H1 (cell line): ENCODE measurements at regions not wholly inside any gene's neighbourhood (a gene's known extent, or its start where the extent isn't known, plus 50 kb on each side); places are given as distances from the start of the nearest gene placed in this dataset.

ENCODE experiments used
- CTCF ChIA-PET: fragments of 300-600 bp; sonication (Branson Sonifier 250); formaldehyde crosslinking; loops from one replicate; lab custom pipeline; 2021; ENCODE audit not compliant: partially characterized antibody; lab: Charles Lee
- POLR2A ChIA-PET: fragments of 300-600 bp; sonication (Branson Sonifier 250); formaldehyde crosslinking; loops from one replicate; lab custom pipeline; 2021; ENCODE audit warnings: inconsistent platforms; ENCODE audit not compliant: partially characterized antibody; lab: Charles Lee
- DNase-seq, 2 experiments: peaks; one replicate each; pipeline versions ENCODE4 v3.0.0 to v3.0.0-alpha.2; 2010 to 2022; ENCODE audit warnings: low spot score in 2 of 2, low read depth in 1 of 2, mixed read lengths in 1 of 2
- FAIRE-seq: peaks from 2 replicates; lab custom pipeline; 2011; peaks lifted over from hg19 to GRCh38; lab: Jason Lieb, UNC
- H2AFZ ChIP-seq: 2 replicates; pipeline ENCODE4 v1.8.1; 2012; ENCODE audit warnings: low read length, inconsistent platforms
- H2AK5ac ChIP-seq: 2 replicates; pipeline ENCODE4 v1.6.1; 2013; ENCODE audit warnings: low read depth, low read length
- H2BK120ac ChIP-seq: replicated peaks from 2 replicates; pipeline ENCODE3; 2013; ENCODE audit warnings: low read depth, low read length, inconsistent platforms
- H2BK12ac ChIP-seq: 2 replicates; pipeline ENCODE4 v1.6.1; 2013; ENCODE audit warnings: low read depth, low read length
- H2BK15ac ChIP-seq: 2 replicates; pipeline ENCODE4 v1.6.1; 2013; ENCODE audit warnings: low read length
- H2BK20ac ChIP-seq: 2 replicates; pipeline ENCODE4 v1.6.1; 2013; ENCODE audit warnings: low read length
- H2BK5ac ChIP-seq: 2 replicates; pipeline ENCODE4 v1.6.1; 2013; ENCODE audit warnings: low read depth, low read length
- H3K14ac ChIP-seq: 2 replicates; pipeline ENCODE4 v1.6.1; 2013; ENCODE audit warnings: inconsistent platforms; ENCODE audit not compliant: insufficient read length
- H3K18ac ChIP-seq: 2 replicates; pipeline ENCODE4 v1.6.1; 2013; ENCODE audit warnings: low read length; ENCODE audit errors: extremely low read depth
- H3K23ac ChIP-seq: 2 replicates; pipeline ENCODE4 v1.6.1; 2013; ENCODE audit warnings: inconsistent platforms; ENCODE audit not compliant: insufficient read length
- H3K23me2 ChIP-seq: 2 replicates; pipeline ENCODE4 v1.6.1; 2013; ENCODE audit warnings: low read depth, low read length
- H3K27ac ChIP-seq: 2 replicates; pipeline ENCODE4 v1.6.1; 2011; ENCODE audit warnings: low read depth, low read length, inconsistent platforms
- H3K27me3 ChIP-seq, 4 experiments: replicated peaks in 1 of 4; 1 replicate in 1 of 4; 2 replicates in 3 of 4; pipeline versions ENCODE4 v1.6.1 to v1.8.1; 2011 to 2013; ENCODE audit warnings: low read length in 3 of 4, mild to moderate bottlenecking in 3 of 4, inconsistent platforms in 2 of 4, mixed read lengths in 2 of 4, moderate library complexity in 1 of 4; ENCODE audit not compliant: control insufficient read depth in 3 of 4, insufficient read depth in 3 of 4; ENCODE audit errors: extremely low read depth in 1 of 4
- H3K36me3 ChIP-seq, 4 experiments: 2 replicates each; pipeline versions ENCODE4 v1.6.1 to v1.8.1; 2011 to 2013; ENCODE audit warnings: mild to moderate bottlenecking in 4 of 4, low read length in 3 of 4, moderate library complexity in 2 of 4, control low read depth in 1 of 4, inconsistent platforms in 1 of 4; ENCODE audit not compliant: insufficient read depth in 4 of 4, control insufficient read depth in 2 of 4
- H3K4ac ChIP-seq: replicated peaks from 2 replicates; pipeline ENCODE3; 2013; ENCODE audit warnings: low read length, low read depth, mixed read lengths, inconsistent platforms; ENCODE audit not compliant: insufficient read length
- H3K4me1 ChIP-seq, 4 experiments: replicated peaks in 1 of 4; 1 replicate in 1 of 4; 2 replicates in 3 of 4; pipeline versions ENCODE4 v1.6.1 to v1.8.1; 2011 to 2013; ENCODE audit warnings: low read length in 3 of 4, inconsistent platforms in 2 of 4, mixed read lengths in 1 of 4; ENCODE audit not compliant: insufficient read depth in 4 of 4, control insufficient read depth in 3 of 4
- H3K4me2 ChIP-seq, 2 experiments: 2 replicates each; pipeline versions ENCODE4 v1.6.1 to v1.8.1; 2011 to 2013; ENCODE audit warnings: low read depth in 2 of 2, low read length in 2 of 2, control low read depth in 1 of 2, inconsistent platforms in 1 of 2, mild to moderate bottlenecking in 1 of 2; ENCODE audit not compliant: insufficient read depth in 1 of 2
- H3K4me3 ChIP-seq, 4 experiments: fragments of 200-600, 300-600 bp in 1 of 4; sonication (generic), shearing (Covaris generic), sonication (Bioruptor Twin) in 1 of 4; 2 replicates each; pipeline versions ENCODE4 v1.5.1 to v1.8.1; 2011 to 2016; ENCODE audit warnings: low read length in 4 of 4, low read depth in 3 of 4, control low read depth in 2 of 4, inconsistent platforms in 2 of 4, mild to moderate bottlenecking in 2 of 4, mixed read lengths in 1 of 4, moderate library complexity in 1 of 4; ENCODE audit not compliant: insufficient read depth in 2 of 4; ENCODE audit errors: extremely low read depth in 1 of 4
- H3K56ac ChIP-seq: replicated peaks from 2 replicates; pipeline ENCODE3; 2013; ENCODE audit warnings: low read depth, mild to moderate bottlenecking, mixed read lengths, low read length, inconsistent platforms; ENCODE audit not compliant: insufficient read length
- H3K79me1 ChIP-seq: 2 replicates; pipeline ENCODE4 v1.6.1; 2013; ENCODE audit warnings: low read depth, low read length, control low read depth
- H3K79me2 ChIP-seq, 2 experiments: 2 replicates each; pipeline versions ENCODE4 v1.6.1 to v1.8.1; 2012 to 2013; ENCODE audit warnings: low read length in 2 of 2, mild to moderate bottlenecking in 2 of 2, inconsistent platforms in 1 of 2; ENCODE audit not compliant: insufficient read depth in 2 of 2, control insufficient read depth in 1 of 2
- H3K9ac ChIP-seq, 4 experiments: replicated peaks in 1 of 4; 1 replicate in 1 of 4; 2 replicates in 3 of 4; pipeline versions ENCODE4 v1.6.1 to v1.8.1; 2011 to 2013; ENCODE audit warnings: low read depth in 3 of 4, low read length in 3 of 4, control low read depth in 2 of 4, mild to moderate bottlenecking in 2 of 4, moderate library complexity in 2 of 4, inconsistent platforms in 1 of 4; ENCODE audit errors: extremely low read depth in 1 of 4
- H3K9me3 ChIP-seq, 2 experiments: 2 replicates each; pipeline versions ENCODE4 v1.6.1 to v1.8.1; 2012 to 2013; ENCODE audit warnings: mild to moderate bottlenecking in 2 of 2, moderate library complexity in 2 of 2, control low read depth in 1 of 2, inconsistent platforms in 1 of 2, low read depth in 1 of 2, low read length in 1 of 2, mixed read lengths in 1 of 2; ENCODE audit not compliant: insufficient read depth in 2 of 2
- H4K20me1 ChIP-seq, 2 experiments: replicated peaks in 1 of 2; 2 replicates each; pipeline versions ENCODE3 to v1.8.1; 2011 to 2013; ENCODE audit warnings: inconsistent platforms in 2 of 2, low read length in 2 of 2, mild to moderate bottlenecking in 1 of 2; ENCODE audit not compliant: insufficient read depth in 2 of 2, control insufficient read depth in 1 of 2
- H4K5ac ChIP-seq: 2 replicates; pipeline ENCODE4 v1.6.1; 2013; ENCODE audit warnings: low read length, low read depth, mixed read lengths, inconsistent platforms; ENCODE audit not compliant: insufficient read length
- H4K8ac ChIP-seq: 2 replicates; pipeline ENCODE4 v1.8.0; 2013; ENCODE audit warnings: mild to moderate bottlenecking, moderate library complexity, low read length, inconsistent platforms; ENCODE audit not compliant: insufficient read depth; ENCODE audit errors: extremely low read depth
- H4K91ac ChIP-seq: replicated peaks from 2 replicates; pipeline ENCODE3; 2013; ENCODE audit warnings: low read length, mixed read lengths, inconsistent platforms; ENCODE audit not compliant: insufficient read length
- BCL11A ChIP-seq, 2 experiments: IDR thresholded peaks; one replicate each; pipeline ENCODE4 v1.6.1; 2011; ENCODE audit warnings: low read depth in 2 of 2, low read length in 2 of 2, mild to moderate bottlenecking in 2 of 2
- CHD1 ChIP-seq: IDR thresholded peaks from 2 replicates; pipeline ENCODE4 v1.6.1; 2012; ENCODE audit warnings: low read depth, low read length, improper control_type of control experiment
- E2F6 ChIP-seq: IDR thresholded peaks from 2 replicates; pipeline ENCODE4 v1.6.1; 2012; ENCODE audit warnings: inconsistent platforms
- EP300 ChIP-seq, 2 experiments: IDR thresholded peaks; 1 replicate in 1 of 2; 2 replicates in 1 of 2; pipeline ENCODE4 v1.6.1; 2011 to 2012; ENCODE audit warnings: low read depth in 2 of 2, low read length in 2 of 2, mild to moderate bottlenecking in 2 of 2, borderline replicate concordance in 1 of 2, inconsistent platforms in 1 of 2, moderate library complexity in 1 of 2
- GTF2F1 ChIP-seq: IDR thresholded peaks from 2 replicates; pipeline ENCODE4 v1.6.1; 2012; ENCODE audit warnings: low read depth, low read length, improper control_type of control experiment, borderline replicate concordance
- JUN ChIP-seq: IDR thresholded peaks from 2 replicates; pipeline ENCODE4 v1.6.1; 2011; ENCODE audit warnings: low read depth, mild to moderate bottlenecking, improper control_type of control experiment, low read length
- KDM4A ChIP-seq: IDR thresholded peaks from one replicate; pipeline ENCODE4 v1.7.1; 2012; ENCODE audit warnings: low read depth, mild to moderate bottlenecking, moderate library complexity, low read length, inconsistent platforms; ENCODE audit not compliant: severe bottlenecking
- POU5F1 ChIP-seq: IDR thresholded peaks from 2 replicates; pipeline ENCODE4 v1.6.1; 2011; ENCODE audit warnings: low read depth, mild to moderate bottlenecking, low read length, moderate library complexity
- SUZ12 ChIP-seq: fragments of 200-600 bp; sonication (generic); IDR thresholded peaks from 2 replicates; pipeline ENCODE4 v1.6.1; 2012; ENCODE audit warnings: mild to moderate bottlenecking, inconsistent platforms, low read length, moderate library complexity, mixed read lengths
- TCF12 ChIP-seq: IDR thresholded peaks from 2 replicates; pipeline ENCODE4 v1.6.1; 2011; ENCODE audit warnings: low read depth, mild to moderate bottlenecking, low read length
- TEAD4 ChIP-seq: IDR thresholded peaks from 2 replicates; pipeline ENCODE4 v1.6.1; 2012; ENCODE audit warnings: low read depth, low read length, inconsistent platforms, mixed read lengths
- WGBS, 2 experiments: shearing (Covaris generic) in 1 of 2; methylation state at CpG; one replicate each; pipeline versions ENCODE4 v1.1.6 to v1.1.7; 2013 to 2015; ENCODE audit warnings: low lambda C conversion rate in 2 of 2, mixed read lengths in 2 of 2, inconsistent platforms in 1 of 2, low coverage in 1 of 2, missing lambda C conversion rate in 1 of 2; ENCODE audit not compliant: insufficient replicate concordance in 2 of 2, insufficient coverage in 1 of 2, insufficient read length in 1 of 2; ENCODE audit errors: extremely low coverage in 1 of 2, missing lambda C conversion rate in 1 of 2; 5-methylcytosine and 5-hydroxymethylcytosine counted together

GRCh38 chr5:165627548-165628170 is 2122.2 kb downstream of the MAT2B start:
- Histone ChIP-seq H4K5ac (no peak overlapping the region), H3K79me1 (no peaks in the 10 kb centered on the region), H3K9me3 (no peaks in the 10 kb centered on the region), H2BK12ac (no peak overlapping the region), H3K27ac (no peak overlapping the region), H4K20me1 (no peaks in the 10 kb centered on the region), H3K23me2 (peaks cover 2% of the 10 kb centered on the region; the same call in 1 of the 2 replicates), H2AK5ac (no peak overlapping the region), H4K91ac (no peak overlapping the region), H2BK5ac (no peak overlapping the region), H3K4ac (no peak overlapping the region), H2BK15ac (no peak overlapping the region), H3K4me2 (no peak overlapping the region), H3K79me2 (no peaks in the 10 kb centered on the region), H3K23ac (no peak overlapping the region), H2BK120ac (no peak overlapping the region), H3K9ac (no peak overlapping the region), H3K36me3 (no peaks in the 10 kb centered on the region), H3K27me3 (peaks cover 0 to 1% (median 0%) of the 10 kb centered on the region in 4 experiments; a peak in 1 of 7 replicates), H2AFZ (no peak overlapping the region), H2BK20ac (no peak overlapping the region), H3K56ac (no peak overlapping the region), H3K14ac (no peak overlapping the region), H3K4me1 (peaks cover 0 to 4% (median 4%) of the 10 kb centered on the region in 4 experiments; a peak in 5 of 7 replicates), H3K18ac (no peak overlapping the region), H4K8ac (no peak overlapping the region), H3K4me3 (no peak overlapping the region)
- DNase-seq (no peak), FAIRE-seq (no peak)
- CTCF ChIA-PET = no interaction called here
- 92% methylated on average over 8 of the region's 8 CpGs; no CpG with 5 or more reads in 1 of the 2 experiments for WGBS, 2 experiments
- POLR2A ChIA-PET = no interaction called here
- TF ChIP-seq TEAD4 (no peak), E2F6 (no peak), TCF12 (no peak), KDM4A (no peak), JUN (no peak), GTF2F1 (no peak), BCL11A (IDR thresholded peaks at IDR 0.05; ENCODE audit: low read depth in 2 of 2, low read length in 2 of 2) (no peak), CHD1 (no peak), EP300 (IDR thresholded peaks at IDR 0.05; ENCODE audit: borderline replicate concordance in 1 of 2, low read depth in 2 of 2, low read length in 2 of 2) (no peak), POU5F1 (no peak), SUZ12 (no peak)
